Right lobe of liver (tissue), 4 donors: ENCODE measurements at regions not wholly inside any gene's neighbourhood (a gene's known extent, or its start where the extent isn't known, plus 50 kb on each side); places are given as distances from the start of the nearest gene placed in this dataset.

Experiments used
- CTCF ChIP-seq, 4 donors: fragments of 200-600 bp in 3 of 4; fragments of 450-650 bp in 1 of 4; IDR thresholded peaks; one replicate each; pipeline versions ENCODE4 v1.5.1 to v1.8.0; 2016 to 2022; ENCODE audit warnings: antibody characterized with exemption in 4 of 4, mild to moderate bottlenecking in 2 of 4
- POLR2A ChIP-seq: fragments of 450-650 bp; IDR thresholded peaks from one replicate; pipeline ENCODE4 v1.6.1; 2017; ENCODE audit warnings: antibody characterized with exemption, mild to moderate bottlenecking
- donor health status: DM: no; HTN: no; CAD: no.
- donor health status: DM: no; HTN: no; CAD: no.
- donor health status: DM: no; HTN: yes; CAD: no.

- TF ChIP-seq CTCF (IDR thresholded peaks at IDR 0.05) (no peak), POLR2A (no peak)
Observed at GRCh38 chr16:54424043-54424451, 137.5 kb upstream of the IRX3 start.
